OCI-LY3 (cell line): ENCODE measurements at regions not wholly inside any gene's neighbourhood (a gene's known extent, or its start where the extent isn't known, plus 50 kb on each side); places are given as distances from the start of the nearest gene placed in this dataset.

Experiments
- EZH2phosphoT487 ChIP-seq: fragments of 200-600 bp; shearing (Covaris generic); IDR thresholded peaks from 2 replicates; pipeline ENCODE4 v1.6.1; 2018; ENCODE audit warnings: antibody characterized with exemption, mixed run types, low read depth
- TF ChIP-seq, protein P1 (sequence below): fragments of 200-600, 300-600 bp; sonication (generic); IDR thresholded peaks from 2 replicates; pipeline ENCODE4 v1.5.1; 2014; ENCODE audit warnings: antibody characterized with exemption, low read length, low read depth

DNA sequence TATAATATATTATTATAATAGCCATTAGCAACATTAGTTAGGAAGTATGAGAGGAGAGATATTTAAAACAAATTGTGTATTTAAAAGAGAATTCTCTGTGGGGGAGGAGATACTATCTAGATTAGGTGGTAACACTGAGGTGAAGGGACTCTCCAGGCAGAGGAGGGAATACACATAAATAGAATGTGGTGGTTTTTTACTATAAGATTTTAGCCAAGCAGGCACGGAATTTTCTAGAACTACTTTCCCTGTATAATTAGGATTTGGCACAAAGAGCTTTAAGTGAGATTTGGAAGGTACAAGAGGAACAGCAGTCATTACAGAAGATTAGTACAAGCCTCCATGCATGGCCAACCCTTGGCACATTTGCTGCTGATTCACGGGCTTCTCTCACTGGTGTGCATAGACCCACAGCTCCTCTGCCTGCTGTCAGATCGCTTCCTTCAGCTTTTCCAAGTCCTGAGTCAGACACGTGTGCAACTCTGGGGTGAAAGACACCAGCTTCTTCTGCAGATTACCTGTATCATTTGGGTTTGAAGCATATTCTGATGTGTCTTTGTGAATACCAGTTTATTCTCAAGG, 685.5 kb downstream of the KCTD8 start:
- TF ChIP-seq, protein P1, sequence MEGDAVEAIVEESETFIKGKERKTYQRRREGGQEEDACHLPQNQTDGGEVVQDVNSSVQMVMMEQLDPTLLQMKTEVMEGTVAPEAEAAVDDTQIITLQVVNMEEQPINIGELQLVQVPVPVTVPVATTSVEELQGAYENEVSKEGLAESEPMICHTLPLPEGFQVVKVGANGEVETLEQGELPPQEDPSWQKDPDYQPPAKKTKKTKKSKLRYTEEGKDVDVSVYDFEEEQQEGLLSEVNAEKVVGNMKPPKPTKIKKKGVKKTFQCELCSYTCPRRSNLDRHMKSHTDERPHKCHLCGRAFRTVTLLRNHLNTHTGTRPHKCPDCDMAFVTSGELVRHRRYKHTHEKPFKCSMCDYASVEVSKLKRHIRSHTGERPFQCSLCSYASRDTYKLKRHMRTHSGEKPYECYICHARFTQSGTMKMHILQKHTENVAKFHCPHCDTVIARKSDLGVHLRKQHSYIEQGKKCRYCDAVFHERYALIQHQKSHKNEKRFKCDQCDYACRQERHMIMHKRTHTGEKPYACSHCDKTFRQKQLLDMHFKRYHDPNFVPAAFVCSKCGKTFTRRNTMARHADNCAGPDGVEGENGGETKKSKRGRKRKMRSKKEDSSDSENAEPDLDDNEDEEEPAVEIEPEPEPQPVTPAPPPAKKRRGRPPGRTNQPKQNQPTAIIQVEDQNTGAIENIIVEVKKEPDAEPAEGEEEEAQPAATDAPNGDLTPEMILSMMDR = no peak
- no peak for TF ChIP-seq EZH2phosphoT487
